Cardiac fibroblast (primary cell): ENCODE measurements at regions not wholly inside any gene's neighbourhood (a gene's known extent, or its start where the extent isn't known, plus 50 kb on each side); places are given as distances from the start of the nearest gene placed in this dataset.

Experiments used
- DNase-seq, 2 donors: peaks; one replicate each; pipeline versions ENCODE4 v3.0.0 to v3.0.0-alpha.2; 2010; ENCODE audit warnings: low read depth in 2 of 2
- H3K4me3 ChIP-seq, 2 donors: replicated peaks in 1 of 2; 1 replicate in 1 of 2; 2 replicates in 1 of 2; pipeline ENCODE4 v1.5.1; 2011; ENCODE audit warnings: low read depth in 2 of 2, low read length in 2 of 2, mild to moderate bottlenecking in 2 of 2, moderate library complexity in 1 of 2
- CTCF ChIP-seq: IDR thresholded peaks from one replicate; pipeline ENCODE4 v1.5.1; 2011; ENCODE audit warnings: low read depth, mild to moderate bottlenecking, low read length, inconsistent platforms

GRCh38 chr20:55216525-55217242 lies 741.3 kb downstream of the DOK5 start:
- no peak for TF ChIP-seq CTCF
- H3K4me3 ChIP-seq, result no peak overlapping the region
- no peak for DNase-seq

GRCh38 chr20:55213653-55214052 lies 738.3 kb downstream of the DOK5 start:
- DNase-seq, result no peak
- no peak for TF ChIP-seq CTCF
- H3K4me3 ChIP-seq, result no peak overlapping the region

- TF ChIP-seq CTCF, result no peak
- no peak overlapping the region for H3K4me3 ChIP-seq
- DNase-seq, result no peak
These were observed 736.1 kb downstream of the DOK5 start for GRCh38 chr20:55211481-55211880.

GRCh38 chr20:55205665-55206064 lies 730.3 kb downstream of the DOK5 start:
- TF ChIP-seq CTCF, result no peak
- no peak for DNase-seq
- no peak overlapping the region for H3K4me3 ChIP-seq

- DNase-seq, result no peak
- TF ChIP-seq CTCF, result no peak
- no peak overlapping the region for H3K4me3 ChIP-seq
These were observed 724.9 kb downstream of the DOK5 start for GRCh38 chr20:55200317-55200716.

GRCh38 chr20:55194947-55195346 lies 719.6 kb downstream of the DOK5 start:
- no peak for DNase-seq

More at GRCh38 chr20:55194947-55195346, 719.6 kb downstream of the DOK5 start:
- no peak overlapping the region for H3K4me3 ChIP-seq
- TF ChIP-seq CTCF, result no peak
